ENCODE measurements at regions not wholly inside any gene's neighbourhood (a gene's known extent, or its start where the extent isn't known, plus 50 kb on each side); places are given as distances from the start of the nearest gene placed in this dataset.

- TF ChIP-seq, protein P1, sequence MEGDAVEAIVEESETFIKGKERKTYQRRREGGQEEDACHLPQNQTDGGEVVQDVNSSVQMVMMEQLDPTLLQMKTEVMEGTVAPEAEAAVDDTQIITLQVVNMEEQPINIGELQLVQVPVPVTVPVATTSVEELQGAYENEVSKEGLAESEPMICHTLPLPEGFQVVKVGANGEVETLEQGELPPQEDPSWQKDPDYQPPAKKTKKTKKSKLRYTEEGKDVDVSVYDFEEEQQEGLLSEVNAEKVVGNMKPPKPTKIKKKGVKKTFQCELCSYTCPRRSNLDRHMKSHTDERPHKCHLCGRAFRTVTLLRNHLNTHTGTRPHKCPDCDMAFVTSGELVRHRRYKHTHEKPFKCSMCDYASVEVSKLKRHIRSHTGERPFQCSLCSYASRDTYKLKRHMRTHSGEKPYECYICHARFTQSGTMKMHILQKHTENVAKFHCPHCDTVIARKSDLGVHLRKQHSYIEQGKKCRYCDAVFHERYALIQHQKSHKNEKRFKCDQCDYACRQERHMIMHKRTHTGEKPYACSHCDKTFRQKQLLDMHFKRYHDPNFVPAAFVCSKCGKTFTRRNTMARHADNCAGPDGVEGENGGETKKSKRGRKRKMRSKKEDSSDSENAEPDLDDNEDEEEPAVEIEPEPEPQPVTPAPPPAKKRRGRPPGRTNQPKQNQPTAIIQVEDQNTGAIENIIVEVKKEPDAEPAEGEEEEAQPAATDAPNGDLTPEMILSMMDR (IDR thresholded peaks at IDR 0.05): no peak
- no peak for TF ChIP-seq POLR2A (IDR thresholded peaks at IDR 0.05)
These were observed 143.1 kb downstream of the AACS start for GRCh38 chr12:125208334-125208733.

Data from stomach (tissue), 4 donors.